ENCODE measurements at regions not wholly inside any gene's neighbourhood (a gene's known extent, or its start where the extent isn't known, plus 50 kb on each side); places are given as distances from the start of the nearest gene placed in this dataset.

- H3K4me1 Mint-ChIP-seq (ENCODE audit: low read depth): no peaks in the 10 kb centered on the region
- peaks cover 7% of the 10 kb centered on the region for H3K27me3 Mint-ChIP-seq
- H3K27ac ChIP-seq (ENCODE audit: low read depth in 1 of 2, low read length in 2 of 2): no peak overlapping the region
- ChIA-PET POLR2A (no interaction called here), CTCF (no interaction called here)
- ATAC-seq (ENCODE audit: poor library complexity) (no peak), DNase-seq (no peak)
- H3K4me3 Mint-ChIP-seq: no peak overlapping the region
- no peak overlapping the region for H3K27ac Mint-ChIP-seq
- H3K36me3 ChIP-seq (ENCODE audit: insufficient read depth, low read length): no peaks in the 10 kb centered on the region
- H3K9me3 ChIP-seq (ENCODE audit: control insufficient read depth in 1 of 2, insufficient read depth in 1 of 2, low read length in 2 of 2): no peaks in the 10 kb centered on the region
- no peaks in the 10 kb centered on the region for H3K4me1 ChIP-seq (ENCODE audit: insufficient read depth, low read length)
- no peaks in the 10 kb centered on the region for H3K36me3 Mint-ChIP-seq (ENCODE audit: low read depth)
- no peak overlapping the region for H3K4me3 ChIP-seq (ENCODE audit: low read length)
- intact Hi-C loops (cut with DNase I, micrococcal nuclease): no loop called here
- no peak for TF ChIP-seq CTCF (IDR thresholded peaks at IDR 0.05)
- no peaks in the 10 kb centered on the region for H3K27me3 ChIP-seq (ENCODE audit: control insufficient read depth in 1 of 2, insufficient read depth in 2 of 2, low read length in 2 of 2)
- H3K9me3 Mint-ChIP-seq: no peaks in the 10 kb centered on the region
These were observed 168.0 kb upstream of the SMAD3 start for GRCh38 chr15:66897416-66897815.

- H3K27me3 Mint-ChIP-seq: peaks cover 4% of the 10 kb centered on the region
- no peaks in the 10 kb centered on the region for H3K9me3 Mint-ChIP-seq
- H3K4me1 Mint-ChIP-seq (ENCODE audit: low read depth): no peaks in the 10 kb centered on the region
- H3K9me3 ChIP-seq (ENCODE audit: control insufficient read depth in 1 of 2, insufficient read depth in 1 of 2, low read length in 2 of 2): no peaks in the 10 kb centered on the region
- H3K4me3 ChIP-seq (ENCODE audit: low read length): no peak overlapping the region
- no peak overlapping the region for H3K4me3 Mint-ChIP-seq
- intact Hi-C loops (cut with DNase I, micrococcal nuclease): no loop called here
- ChIA-PET POLR2A (no interaction called here), CTCF (no interaction called here)
- DNase-seq: no peak
- H3K36me3 Mint-ChIP-seq (ENCODE audit: low read depth): no peaks in the 10 kb centered on the region
- TF ChIP-seq CTCF (IDR thresholded peaks at IDR 0.05): no peak
- no peaks in the 10 kb centered on the region for H3K36me3 ChIP-seq (ENCODE audit: insufficient read depth, low read length)
- no peak overlapping the region for H3K27ac Mint-ChIP-seq
- H3K27me3 ChIP-seq (ENCODE audit: control insufficient read depth in 1 of 2, insufficient read depth in 2 of 2, low read length in 2 of 2): no peaks in the 10 kb centered on the region
- H3K27ac ChIP-seq (ENCODE audit: low read depth in 1 of 2, low read length in 2 of 2): no peak overlapping the region
- ATAC-seq (ENCODE audit: poor library complexity): no peak
- H3K4me1 ChIP-seq (ENCODE audit: insufficient read depth, low read length): no peaks in the 10 kb centered on the region
These were observed 167.4 kb upstream of the SMAD3 start for GRCh38 chr15:66897971-66898370.

- DNase-seq: no peak
- Histone ChIP-seq H3K9me3 (ENCODE audit: control insufficient read depth in 1 of 2, insufficient read depth in 1 of 2, low read length in 2 of 2) (no peaks in the 10 kb centered on the region), H3K4me1 (ENCODE audit: insufficient read depth, low read length) (no peaks in the 10 kb centered on the region), H3K27ac (ENCODE audit: low read depth in 1 of 2, low read length in 2 of 2) (no peak overlapping the region), H3K4me3 (ENCODE audit: low read length) (no peak overlapping the region), H3K36me3 (ENCODE audit: insufficient read depth, low read length) (no peaks in the 10 kb centered on the region), H3K27me3 (ENCODE audit: control insufficient read depth in 1 of 2, insufficient read depth in 2 of 2, low read length in 2 of 2) (no peaks in the 10 kb centered on the region)
- no peak overlapping the region for H3K4me3 Mint-ChIP-seq
- peaks cover 2% of the 10 kb centered on the region for H3K4me1 Mint-ChIP-seq (ENCODE audit: low read depth)
- ChIA-PET POLR2A (no interaction called here), CTCF (no interaction called here)
- H3K9me3 Mint-ChIP-seq: no peaks in the 10 kb centered on the region
- no peak for ATAC-seq (ENCODE audit: poor library complexity)
- no peak overlapping the region for H3K27ac Mint-ChIP-seq
- no peaks in the 10 kb centered on the region for H3K27me3 Mint-ChIP-seq
- no peaks in the 10 kb centered on the region for H3K36me3 Mint-ChIP-seq (ENCODE audit: low read depth)
- no peak for TF ChIP-seq CTCF (IDR thresholded peaks at IDR 0.05)
- intact Hi-C loops (cut with DNase I, micrococcal nuclease): no loop called here
These were observed 166.6 kb upstream of the SMAD3 start for GRCh38 chr15:66898656-66899386.
